Right cardiac atrium (tissue), 5 donors: ENCODE measurements at regions not wholly inside any gene's neighbourhood (a gene's known extent, or its start where the extent isn't known, plus 50 kb on each side); places are given as distances from the start of the nearest gene placed in this dataset.
A peak's percentile ranks its signal among the peaks of the same experiment; 100 is the strongest.

Experiments
- ATAC-seq, 2 donors: fragments of 200-7000 bp; cut with Tn5 transposase; one replicate each; pipeline versions ENCODE4 v1.8.0 to v1.9.1; 2020; ENCODE audit warnings: moderate library complexity in 2 of 2, mild to moderate bottlenecking in 1 of 2
- DNase-seq, 3 donors: peaks; one replicate each; pipeline ENCODE4 v3.0.0-alpha.2; 2020
- H3K27ac ChIP-seq: one replicate; pipeline ENCODE4 v1.5.1; 2013; ENCODE audit warnings: mild to moderate bottlenecking, low read length, control low read depth, moderate library complexity
- H3K27me3 ChIP-seq: one replicate; pipeline ENCODE4 v1.6.1; 2013; ENCODE audit not compliant: control insufficient read depth, insufficient read depth
- H3K4me1 ChIP-seq: one replicate; pipeline ENCODE4 v1.6.1; 2013; ENCODE audit warnings: low read length; ENCODE audit not compliant: control insufficient read depth, insufficient read depth
- H3K4me3 ChIP-seq: one replicate; pipeline ENCODE4 v1.5.1; 2013; ENCODE audit warnings: low read length, control low read depth
- H3K9me3 ChIP-seq: one replicate; pipeline ENCODE4 v1.6.1; 2013; ENCODE audit warnings: low read length; ENCODE audit not compliant: control insufficient read depth
- WGBS: extraction: QIAGEN DNeasy Blood & Tissue Kit; methylation state at CpG from one replicate; pipeline ENCODE4 v1.1.7; 2013; 5-methylcytosine and 5-hydroxymethylcytosine counted together
- intact Hi-C, 4 donors: fragments of 100-400 bp; cut with DNase I; formaldehyde crosslinking; loops; one replicate each; pipeline versions ENCODE4 v1.11.0 to v1.14.0; 2022 to 2023
- donor health status: healthy with polysubstance abuse.
- donor health status: DM: no; HTN: yes; CAD: no.
- donor health status: DM: no; HTN: no; CAD: no.
- donor health status: DM: no; HTN: yes; CAD: no; lungs with severe emphysema.
- donor health status: DM: yes; HTN: yes; CAD: no.

- ATAC-seq (no peak), DNase-seq (no peak)
- intact Hi-C loops = loop anchor here in 2 of 4 donors (5.0 to 10.0 kb wide), 4 partner anchors 387 to 637 kb away; no protein-coding TSS in a partner anchor
- no peaks in the 10 kb centered on the region for H3K4me1 ChIP-seq
- no peaks in the 10 kb centered on the region for H3K9me3 ChIP-seq
- no peak overlapping the region for H3K27ac ChIP-seq
- no peak overlapping the region for H3K4me3 ChIP-seq
- WGBS = 86% methylated on average over 3 of the region's 3 CpGs
- H3K27me3 ChIP-seq = peaks cover 2% of the 10 kb centered on the region
Measured at GRCh38 chr11:31872076-31872443, 60.9 kb upstream of the PAX6 start.

- H3K4me1 ChIP-seq = no peaks in the 10 kb centered on the region
- no peak for ATAC-seq
- 42% methylated on average over 10 of the region's 10 CpGs for WGBS
- H3K9me3 ChIP-seq = no peaks in the 10 kb centered on the region
- DNase-seq = no peak
- intact Hi-C loops = loop anchor here in 2 of 4 donors (5.0 to 10.0 kb wide), 4 partner anchors 387 to 637 kb away; no protein-coding TSS in a partner anchor
- H3K27ac ChIP-seq = no peak overlapping the region
- H3K4me3 ChIP-seq = no peak overlapping the region
- peaks cover 2% of the 10 kb centered on the region for H3K27me3 ChIP-seq
Measured at GRCh38 chr11:31871310-31872075, 60.4 kb upstream of the PAX6 start.

GRCh38 chr11:31870609-31871309 is 59.6 kb upstream of the PAX6 start:
- H3K27ac ChIP-seq = no peak overlapping the region
- DNase-seq = peak; percentile 24 to 57 (median 57)
- H3K4me3 ChIP-seq = no peak overlapping the region
- peak; percentile 41 to 44 for ATAC-seq
- H3K9me3 ChIP-seq = no peaks in the 10 kb centered on the region
- H3K27me3 ChIP-seq = peaks cover 2% of the 10 kb centered on the region
- 15% methylated on average over 13 of the region's 13 CpGs for WGBS
- H3K4me1 ChIP-seq = no peaks in the 10 kb centered on the region
- intact Hi-C loops = loop anchor here in 2 of 4 donors (5.0 to 10.0 kb wide), 4 partner anchors 386 to 636 kb away; no protein-coding TSS in a partner anchor

DNA sequence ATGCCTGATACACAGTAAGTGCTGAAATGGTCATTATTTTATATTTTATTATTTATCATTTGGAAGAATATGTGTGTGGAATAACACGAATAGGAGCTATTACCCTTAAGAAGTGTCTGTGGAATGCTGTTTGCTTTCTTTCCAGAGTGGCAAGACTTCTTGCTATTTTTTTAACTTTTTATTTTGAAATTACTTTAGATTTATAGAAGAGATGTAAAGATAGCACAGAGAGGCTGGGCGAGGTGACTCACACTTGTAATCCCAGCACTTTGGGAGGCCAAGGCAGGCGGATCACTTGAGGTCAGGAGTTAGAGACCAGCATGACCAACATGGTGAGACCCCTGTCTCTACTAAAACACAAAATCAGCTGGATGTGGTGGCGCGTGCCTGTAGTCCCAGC is 58.9 kb upstream of the PAX6 start:
- H3K27me3 ChIP-seq = peaks cover 2% of the 10 kb centered on the region
- H3K4me3 ChIP-seq = no peak overlapping the region
- H3K27ac ChIP-seq = no peak overlapping the region
- intact Hi-C loops = loop anchor here in 2 of 4 donors (5.0 to 10.0 kb wide), 4 partner anchors 385 to 635 kb away; no protein-coding TSS in a partner anchor
- ATAC-seq (no peak), DNase-seq (no peak)
- no peaks in the 10 kb centered on the region for H3K4me1 ChIP-seq
- 87% methylated on average over 5 of the region's 5 CpGs for WGBS
- no peaks in the 10 kb centered on the region for H3K9me3 ChIP-seq

GRCh38 chr11:31865606-31866300 is 54.6 kb upstream of the PAX6 start:
- Histone ChIP-seq H3K4me3 (no peak overlapping the region), H3K4me1 (no peaks in the 10 kb centered on the region), H3K27ac (no peak overlapping the region), H3K9me3 (no peaks in the 10 kb centered on the region), H3K27me3 (no peaks in the 10 kb centered on the region)
- WGBS = 73% methylated on average over 12 of the region's 12 CpGs
- no peak for DNase-seq
- no peak for ATAC-seq
- intact Hi-C loops = no loop called here

DNA sequence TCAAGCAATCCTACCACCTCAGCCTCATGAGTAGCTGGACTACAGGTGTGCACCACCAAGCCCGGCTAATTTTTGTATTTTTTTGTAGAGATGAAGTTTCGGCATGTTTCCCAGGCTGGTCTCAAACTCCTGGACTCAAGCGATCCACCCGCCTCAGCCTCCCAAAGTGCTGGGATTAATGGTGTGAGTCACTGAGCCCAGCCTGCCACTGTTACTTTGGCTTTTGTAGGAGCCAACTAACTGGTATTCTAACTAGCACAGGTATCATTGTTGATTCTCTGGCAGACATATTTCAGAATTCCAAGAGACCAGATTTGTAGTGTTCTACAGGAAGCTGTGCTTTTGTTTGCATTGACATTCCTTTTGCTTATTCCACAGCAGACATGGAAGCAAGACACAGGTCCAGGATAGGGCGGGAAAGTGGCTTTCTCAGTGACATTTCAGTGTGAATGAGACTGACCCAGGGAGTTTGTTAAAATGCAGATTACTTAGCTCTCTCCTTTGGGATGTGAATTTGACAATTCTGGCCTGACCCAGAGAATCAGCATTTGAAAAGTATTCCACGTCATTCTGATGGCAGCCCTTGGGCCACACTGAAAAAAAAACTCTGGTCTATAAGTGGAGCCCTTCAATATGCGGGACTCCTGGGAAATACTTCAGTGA is 52.2 kb upstream of the PAX6 start:
- Histone ChIP-seq H3K27ac (no peak overlapping the region), H3K27me3 (peaks cover 2% of the 10 kb centered on the region), H3K4me3 (no peak overlapping the region), H3K4me1 (no peaks in the 10 kb centered on the region), H3K9me3 (no peaks in the 10 kb centered on the region)
- intact Hi-C loops = no loop called here
- WGBS = 72% methylated on average over 7 of the region's 7 CpGs
- no peak for DNase-seq
- ATAC-seq = no peak

GRCh38 chr11:31861011-31861410 is 49.9 kb upstream of the PAX6 start:
- WGBS = 82% methylated on average over 3 of the region's 3 CpGs
- no peaks in the 10 kb centered on the region for H3K4me1 ChIP-seq
- H3K9me3 ChIP-seq = no peaks in the 10 kb centered on the region
- peaks cover 6% of the 10 kb centered on the region for H3K27me3 ChIP-seq
- intact Hi-C loops = no loop called here
- no peak overlapping the region for H3K27ac ChIP-seq
- DNase-seq = no peak
- no peak overlapping the region for H3K4me3 ChIP-seq
- no peak for ATAC-seq
